ENCODE measurements at regions not wholly inside any gene's neighbourhood (a gene's known extent, or its start where the extent isn't known, plus 50 kb on each side); places are given as distances from the start of the nearest gene placed in this dataset.

GRCh38 chr18:64331419-64331818 lies 182.5 kb upstream of the LINC00305 start:
- TF ChIP-seq CTCF (IDR thresholded peaks at IDR 0.05; ENCODE audit: insufficient read depth, low read length, poor library complexity, severe bottlenecking) (no peak), EZH2phosphoT487 (conservative IDR thresholded peaks at IDR 0.05; ENCODE audit: low read length) (no peak)

All from SU-DHL-6 (cell line).